ENCODE measurements at regions not wholly inside any gene's neighbourhood (a gene's known extent, or its start where the extent isn't known, plus 50 kb on each side); places are given as distances from the start of the nearest gene placed in this dataset.

GRCh38 chr5:28253431-28253830 is 1215.0 kb upstream of the CDH9 start:
- H3K27ac ChIP-seq: no peak overlapping the region
- TF ChIP-seq ZFX (IDR thresholded peaks at IDR 0.05; ENCODE audit: borderline replicate concordance) (no peak), CTCF (IDR thresholded peaks at IDR 0.05) (no peak)

- TF ChIP-seq CTCF (IDR thresholded peaks at IDR 0.05): no peak
- TF ChIP-seq ZFX (IDR thresholded peaks at IDR 0.05; ENCODE audit: borderline replicate concordance): no peak
- H3K27ac ChIP-seq: no peak overlapping the region
Measured at GRCh38 chr5:28249771-28250415, 1211.5 kb upstream of the CDH9 start.

GRCh38 chr5:28234356-28234968 is 1196.1 kb upstream of the CDH9 start:
- no peak for TF ChIP-seq ZFX (IDR thresholded peaks at IDR 0.05; ENCODE audit: borderline replicate concordance)
- TF ChIP-seq CTCF (IDR thresholded peaks at IDR 0.05): no peak
- H3K27ac ChIP-seq: no peak overlapping the region

- TF ChIP-seq ZFX (IDR thresholded peaks at IDR 0.05; ENCODE audit: borderline replicate concordance) (no peak), CTCF (IDR thresholded peaks at IDR 0.05) (no peak)
- no peak overlapping the region for H3K27ac ChIP-seq
Measured at GRCh38 chr5:28226407-28226806, 1188.0 kb upstream of the CDH9 start.

GRCh38 chr5:28219539-28219938 is 1181.2 kb upstream of the CDH9 start:
- no peak for TF ChIP-seq ZFX (IDR thresholded peaks at IDR 0.05; ENCODE audit: borderline replicate concordance)
- no peak for TF ChIP-seq CTCF (IDR thresholded peaks at IDR 0.05)
- H3K27ac ChIP-seq: no peak overlapping the region

DNA sequence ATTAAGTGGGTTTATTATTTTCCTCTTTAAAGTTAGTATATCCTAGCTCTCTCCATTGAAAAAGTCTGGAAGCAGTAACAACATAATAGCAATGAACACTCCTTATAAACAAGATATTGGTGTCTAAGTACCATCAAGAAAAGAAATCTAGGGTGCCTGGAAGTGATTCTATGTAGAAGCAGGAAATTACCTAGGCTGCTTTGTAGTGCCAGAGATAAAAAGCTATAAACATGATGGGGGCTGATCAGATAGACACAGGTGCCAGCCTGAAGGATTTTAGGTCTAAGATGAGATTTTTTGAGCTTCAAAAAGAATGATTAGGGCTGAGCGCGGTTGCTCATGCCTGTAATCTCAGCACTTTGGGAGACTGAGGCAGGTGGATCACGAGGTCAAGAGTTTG is 1179.3 kb upstream of the CDH9 start:
- TF ChIP-seq ZFX (IDR thresholded peaks at IDR 0.05; ENCODE audit: borderline replicate concordance) (no peak), CTCF (IDR thresholded peaks at IDR 0.05) (no peak)
- no peak overlapping the region for H3K27ac ChIP-seq

DNA sequence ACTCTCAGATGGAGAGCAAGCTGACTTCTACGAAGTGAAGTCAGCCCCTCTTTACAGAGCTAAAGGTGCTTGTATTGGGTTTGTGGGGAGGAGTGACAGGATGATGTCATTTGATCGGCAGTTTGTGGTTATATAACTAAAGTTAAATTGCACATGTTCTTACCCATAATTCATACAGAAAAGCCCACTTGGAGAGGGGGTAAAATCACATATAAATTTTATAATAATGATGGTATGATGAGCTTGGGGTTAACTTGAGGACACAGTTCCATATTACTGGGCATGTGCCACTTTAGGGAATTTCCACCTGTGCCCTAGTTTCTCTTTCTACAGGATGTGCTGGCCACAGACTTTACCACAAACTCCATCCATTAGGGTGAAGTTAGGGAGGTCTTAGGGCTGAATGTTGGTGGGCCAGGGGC is 1178.6 kb upstream of the CDH9 start:
- H3K27ac ChIP-seq: no peak overlapping the region

More for the DNA sequence above, 1178.6 kb upstream of the CDH9 start:
- TF ChIP-seq ZFX (IDR thresholded peaks at IDR 0.05; ENCODE audit: borderline replicate concordance) (no peak), CTCF (IDR thresholded peaks at IDR 0.05) (no peak)
